Endothelial cell of umbilical vein (primary cell): ENCODE measurements at regions not wholly inside any gene's neighbourhood (a gene's known extent, or its start where the extent isn't known, plus 50 kb on each side); places are given as distances from the start of the nearest gene placed in this dataset.

ENCODE experiments used
- EZH2 ChIP-seq: IDR thresholded peaks from 2 replicates; pipeline ENCODE4 v1.6.1; 2012; ENCODE audit warnings: borderline replicate concordance, low read depth, mild to moderate bottlenecking, moderate library complexity, low read length, inconsistent platforms; ENCODE audit not compliant: severe bottlenecking
- FOS ChIP-seq: IDR thresholded peaks from 2 replicates; pipeline ENCODE4 v1.6.1; 2011; ENCODE audit warnings: mild to moderate bottlenecking, low read length, moderate library complexity, borderline replicate concordance; ENCODE audit not compliant: insufficient read depth
- GATA2 ChIP-seq: IDR thresholded peaks from 2 replicates; pipeline ENCODE4 v1.7.0; 2011; ENCODE audit warnings: low read depth, mild to moderate bottlenecking, moderate library complexity, mixed read lengths, low read length; ENCODE audit not compliant: insufficient read length, insufficient read depth
- JUN ChIP-seq: IDR thresholded peaks from 2 replicates; pipeline ENCODE4 v1.6.1; 2011; ENCODE audit warnings: borderline replicate concordance, low read depth; ENCODE audit not compliant: insufficient read length, insufficient read depth
- MYC ChIP-seq: IDR thresholded peaks from one replicate; pipeline ENCODE4 v1.6.1; 2011; ENCODE audit warnings: mild to moderate bottlenecking, low read depth, low read length
- POLR2A ChIP-seq: IDR thresholded peaks from 2 replicates; pipeline ENCODE4 v1.6.1; 2012; ENCODE audit warnings: low read depth, mild to moderate bottlenecking, control low read depth, low read length
- POLR2AphosphoS5 ChIP-seq: IDR thresholded peaks from 2 replicates; pipeline ENCODE4 v1.6.1; 2012; ENCODE audit warnings: low read depth, mild to moderate bottlenecking, control low read depth, low read length, moderate library complexity; ENCODE audit not compliant: insufficient read depth
- TF ChIP-seq, protein P1 (sequence below), 2 donors: IDR thresholded peaks; 1 replicate in 1 of 2; 2 replicates in 1 of 2; pipeline ENCODE4 v1.5.1; 2011; ENCODE audit warnings: low read length in 2 of 2, mild to moderate bottlenecking in 2 of 2, moderate library complexity in 2 of 2, control low read depth in 1 of 2, inconsistent platforms in 1 of 2, low read depth in 1 of 2; ENCODE audit not compliant: insufficient read depth in 1 of 2; ENCODE audit errors: extremely low read depth in 1 of 2
- TF ChIP-seq, protein P2 (sequence below): IDR thresholded peaks from 2 replicates; pipeline ENCODE4 v1.6.1; 2011; ENCODE audit not compliant: insufficient read depth, insufficient read length

DNA sequence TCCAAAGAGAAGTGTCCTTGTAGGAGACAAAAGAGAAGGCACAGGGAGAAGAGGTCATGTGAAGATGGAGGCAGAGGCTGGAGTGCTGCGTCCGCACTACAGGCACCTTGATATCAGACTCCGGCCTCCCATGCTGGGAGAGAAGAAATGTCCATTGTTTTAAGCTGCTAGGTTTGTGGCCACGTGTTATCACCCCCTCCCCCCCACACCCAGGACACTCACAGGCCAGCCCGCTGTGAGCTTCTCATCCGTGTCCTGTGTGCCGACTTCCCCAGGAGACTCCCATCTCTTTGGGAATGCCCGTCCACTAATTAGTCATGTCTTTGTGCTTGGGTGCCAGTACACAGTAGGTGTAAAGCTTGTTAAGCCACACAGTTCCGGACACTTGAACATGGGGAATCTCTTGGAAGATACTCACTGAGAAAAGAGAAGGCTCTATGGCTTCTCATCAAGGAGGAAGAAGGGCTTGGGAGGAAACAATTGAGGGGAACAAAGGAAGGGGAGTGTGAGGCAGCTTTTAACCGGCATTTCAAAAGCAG, 1234.7 kb downstream of the TBC1D22A start:
- TF ChIP-seq POLR2A (no peak), MYC (no peak), EZH2 (no peak), POLR2AphosphoS5 (no peak), FOS (no peak), JUN (no peak), GATA2 (no peak)
- TF ChIP-seq, protein P1, sequence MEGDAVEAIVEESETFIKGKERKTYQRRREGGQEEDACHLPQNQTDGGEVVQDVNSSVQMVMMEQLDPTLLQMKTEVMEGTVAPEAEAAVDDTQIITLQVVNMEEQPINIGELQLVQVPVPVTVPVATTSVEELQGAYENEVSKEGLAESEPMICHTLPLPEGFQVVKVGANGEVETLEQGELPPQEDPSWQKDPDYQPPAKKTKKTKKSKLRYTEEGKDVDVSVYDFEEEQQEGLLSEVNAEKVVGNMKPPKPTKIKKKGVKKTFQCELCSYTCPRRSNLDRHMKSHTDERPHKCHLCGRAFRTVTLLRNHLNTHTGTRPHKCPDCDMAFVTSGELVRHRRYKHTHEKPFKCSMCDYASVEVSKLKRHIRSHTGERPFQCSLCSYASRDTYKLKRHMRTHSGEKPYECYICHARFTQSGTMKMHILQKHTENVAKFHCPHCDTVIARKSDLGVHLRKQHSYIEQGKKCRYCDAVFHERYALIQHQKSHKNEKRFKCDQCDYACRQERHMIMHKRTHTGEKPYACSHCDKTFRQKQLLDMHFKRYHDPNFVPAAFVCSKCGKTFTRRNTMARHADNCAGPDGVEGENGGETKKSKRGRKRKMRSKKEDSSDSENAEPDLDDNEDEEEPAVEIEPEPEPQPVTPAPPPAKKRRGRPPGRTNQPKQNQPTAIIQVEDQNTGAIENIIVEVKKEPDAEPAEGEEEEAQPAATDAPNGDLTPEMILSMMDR (IDR thresholded peaks at IDR 0.05; ENCODE audit: extremely low read depth in 1 of 2, insufficient read depth in 1 of 2, low read depth in 1 of 2, low read length in 2 of 2), result no peak
- TF ChIP-seq, protein P2, sequence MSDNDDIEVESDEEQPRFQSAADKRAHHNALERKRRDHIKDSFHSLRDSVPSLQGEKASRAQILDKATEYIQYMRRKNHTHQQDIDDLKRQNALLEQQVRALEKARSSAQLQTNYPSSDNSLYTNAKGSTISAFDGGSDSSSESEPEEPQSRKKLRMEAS, result no peak
